Thyroid gland (tissue), 4 donors: ENCODE measurements at regions not wholly inside any gene's neighbourhood (a gene's known extent, or its start where the extent isn't known, plus 50 kb on each side); places are given as distances from the start of the nearest gene placed in this dataset.

Experiments used
- DNase-seq, 2 donors: peaks; one replicate each; pipeline ENCODE4 v3.0.0-alpha.2; 2019
- H3K27ac ChIP-seq, 3 donors: fragments of 200-600 bp; sonication (generic); 1 replicate in 2 of 3; 2 replicates in 1 of 3; pipeline ENCODE4 v1.5.1; 2016 to 2019; ENCODE audit warnings: mild to moderate bottlenecking in 1 of 3, moderate library complexity in 1 of 3
- H3K27me3 ChIP-seq: fragments of 200-600 bp; sonication (generic); one replicate; pipeline ENCODE4 v1.5.1; 2019
- H3K36me3 ChIP-seq, 2 donors: fragments of 200-600 bp; sonication (generic); one replicate each; pipeline ENCODE4 v1.5.1; 2016 to 2019
- H3K4me1 ChIP-seq, 2 donors: fragments of 200-600 bp; sonication (generic); one replicate each; pipeline ENCODE4 v1.5.1; 2017 to 2019
- H3K4me3 ChIP-seq, 3 donors: fragments of 200-600 bp; sonication (generic); replicated peaks in 1 of 3; 1 replicate in 2 of 3; 2 replicates in 1 of 3; pipeline ENCODE4 v1.5.1; 2016; ENCODE audit warnings: mild to moderate bottlenecking in 1 of 3
- H3K9me3 ChIP-seq: fragments of 200-600 bp; sonication (generic); one replicate; pipeline ENCODE4 v1.5.1; 2017
- CTCF ChIP-seq, 6 experiments: fragments of 200-600 bp in 3 of 6; fragments of 450-650 bp in 3 of 6; sonication (generic) in 3 of 6; IDR thresholded peaks; one replicate each; pipeline ENCODE4 v1.5.1; 2016 to 2019; ENCODE audit warnings: antibody characterized with exemption in 6 of 6, mild to moderate bottlenecking in 2 of 6, inconsistent platforms in 1 of 6, moderate library complexity in 1 of 6
- POLR2A ChIP-seq, 2 donors: fragments of 450-650 bp; IDR thresholded peaks; one replicate each; pipeline ENCODE4 v1.6.1; 2017; ENCODE audit warnings: antibody characterized with exemption in 2 of 2, mild to moderate bottlenecking in 2 of 2, moderate library complexity in 1 of 2
- WGBS, 2 donors: methylation state at CpG; one replicate each; pipeline ENCODE4 v1.1.5; 2017; 5-methylcytosine and 5-hydroxymethylcytosine counted together
- intact Hi-C: fragments of 100-400 bp; cut with DNase I; formaldehyde crosslinking; loops from one replicate; pipeline ENCODE4 v1.15.1; 2023

- TF ChIP-seq CTCF (IDR thresholded peaks at IDR 0.05): no peak
- no peak for TF ChIP-seq POLR2A (IDR thresholded peaks at IDR 0.05)
- intact Hi-C loops: no loop called here
These were observed 666.7 kb upstream of the CADM2 start for GRCh38 chr3:84292128-84292527.

GRCh38 chr3:84299329-84299728 lies 659.5 kb upstream of the CADM2 start:
- 60 to 65% methylated on average over 6 of the region's 6 CpGs for WGBS, 2 donors
- intact Hi-C loops: no loop called here
- no peaks in the 10 kb centered on the region for H3K9me3 ChIP-seq

More at GRCh38 chr3:84292128-84292527, 666.7 kb upstream of the CADM2 start:
- H3K4me1 ChIP-seq: no peaks in the 10 kb centered on the region
- H3K4me3 ChIP-seq: no peak overlapping the region
- H3K27ac ChIP-seq: no peak overlapping the region
- H3K27me3 ChIP-seq: no peaks in the 10 kb centered on the region
- WGBS, 2 donors: 50 to 55% methylated on average over 1 of the region's 1 CpG
- H3K36me3 ChIP-seq: no peaks in the 10 kb centered on the region
- DNase-seq: no peak
- H3K9me3 ChIP-seq: no peaks in the 10 kb centered on the region

GRCh38 chr3:84304214-84304613 lies 654.6 kb upstream of the CADM2 start:
- Histone ChIP-seq H3K36me3 (no peaks in the 10 kb centered on the region), H3K4me3 (no peak overlapping the region), H3K27me3 (no peaks in the 10 kb centered on the region), H3K4me1 (no peaks in the 10 kb centered on the region), H3K9me3 (no peaks in the 10 kb centered on the region), H3K27ac (no peak overlapping the region)
- DNase-seq: no peak
- intact Hi-C loops: no loop called here
- 94 to 95% methylated on average over 11 of the region's 11 CpGs for WGBS, 2 donors
- TF ChIP-seq POLR2A (IDR thresholded peaks at IDR 0.05) (no peak), CTCF (IDR thresholded peaks at IDR 0.05) (no peak)

More at GRCh38 chr3:84299329-84299728, 659.5 kb upstream of the CADM2 start:
- H3K4me3 ChIP-seq: no peak overlapping the region
- no peak for DNase-seq
- TF ChIP-seq CTCF (IDR thresholded peaks at IDR 0.05): no peak
- no peak for TF ChIP-seq POLR2A (IDR thresholded peaks at IDR 0.05)
- no peaks in the 10 kb centered on the region for H3K27me3 ChIP-seq
- H3K27ac ChIP-seq: no peak overlapping the region
- no peaks in the 10 kb centered on the region for H3K36me3 ChIP-seq
- no peaks in the 10 kb centered on the region for H3K4me1 ChIP-seq

GRCh38 chr3:84307339-84307738 lies 651.5 kb upstream of the CADM2 start:
- Histone ChIP-seq H3K4me1 (no peaks in the 10 kb centered on the region), H3K4me3 (no peak overlapping the region), H3K36me3 (no peaks in the 10 kb centered on the region), H3K9me3 (no peaks in the 10 kb centered on the region), H3K27ac (no peak overlapping the region), H3K27me3 (no peaks in the 10 kb centered on the region)
- TF ChIP-seq POLR2A (IDR thresholded peaks at IDR 0.05): no peak
- TF ChIP-seq CTCF (IDR thresholded peaks at IDR 0.05): no peak
- WGBS, 2 donors: 81 to 82% methylated on average over 1 of the region's 1 CpG
- intact Hi-C loops: no loop called here
- DNase-seq: no peak

- no peak for DNase-seq
- TF ChIP-seq CTCF (IDR thresholded peaks at IDR 0.05): no peak
- WGBS, 2 donors: 67 to 73% methylated on average over 3 of the region's 3 CpGs
- intact Hi-C loops: no loop called here
- no peak overlapping the region for H3K4me3 ChIP-seq
- H3K36me3 ChIP-seq: no peaks in the 10 kb centered on the region
- no peaks in the 10 kb centered on the region for H3K27me3 ChIP-seq
- H3K4me1 ChIP-seq: no peaks in the 10 kb centered on the region
- H3K9me3 ChIP-seq: no peaks in the 10 kb centered on the region
- no peak overlapping the region for H3K27ac ChIP-seq
These were observed 650.4 kb upstream of the CADM2 start for GRCh38 chr3:84308379-84308778.
